MCF 10A (cell line): ENCODE measurements at regions not wholly inside any gene's neighbourhood (a gene's known extent, or its start where the extent isn't known, plus 50 kb on each side); places are given as distances from the start of the nearest gene placed in this dataset.

Source experiments
- BruUV-seq: library from RNA; stranded (reverse); fragments of 400-500 nt; replicated peaks from 2 replicates; lab custom pipeline; 2021; lab: Mats Ljungman, UMichigan
- CTCF ChIA-PET: fragments of 300-600 bp; sonication (Branson Sonifier 250); formaldehyde crosslinking; extraction: SDS; loops from one replicate; lab custom pipeline; 2021; ENCODE audit warnings: antibody characterized with exemption, inconsistent platforms; lab: Yijun Ruan, JAX
- POLR2A ChIA-PET: fragments of 300-600, 350-650 bp; sonication (Branson Sonifier 250); formaldehyde crosslinking; extraction: SDS; loops from one replicate; lab custom pipeline; 2020; ENCODE audit warnings: antibody characterized with exemption, inconsistent platforms; lab: Yijun Ruan, JAX
- DNase-seq: peaks from one replicate; pipeline ENCODE4 v3.0.0-alpha.2; 2018; ENCODE audit not compliant: unreplicated experiment
- H3K27ac Mint-ChIP-seq: one replicate; pipeline ENCODE4 v1.8.0; 2022; ENCODE audit warnings: mild to moderate bottlenecking, low read depth, mixed read lengths; ENCODE audit not compliant: unreplicated experiment
- H3K27me3 Mint-ChIP-seq: one replicate; pipeline ENCODE4 v1.8.0; 2022; ENCODE audit warnings: mixed read lengths; ENCODE audit not compliant: insufficient read depth, unreplicated experiment
- H3K36me3 Mint-ChIP-seq: one replicate; pipeline ENCODE4 v1.8.0; 2022; ENCODE audit warnings: mild to moderate bottlenecking, moderate library complexity, mixed read lengths; ENCODE audit not compliant: insufficient read depth, unreplicated experiment
- H3K4me1 Mint-ChIP-seq: one replicate; pipeline ENCODE4 v1.8.0; 2022; ENCODE audit warnings: mixed read lengths; ENCODE audit not compliant: insufficient read depth, unreplicated experiment
- H3K4me3 Mint-ChIP-seq: one replicate; pipeline ENCODE4 v1.8.0; 2022; ENCODE audit warnings: mild to moderate bottlenecking, moderate library complexity, mixed read lengths; ENCODE audit not compliant: unreplicated experiment
- H3K9me3 Mint-ChIP-seq: one replicate; pipeline ENCODE4 v1.8.0; 2022; ENCODE audit warnings: mixed read lengths; ENCODE audit not compliant: unreplicated experiment
- intact Hi-C: fragments of 100-400 bp; cut with micrococcal nuclease; formaldehyde crosslinking; loops from 2 replicates; pipeline ENCODE4 v1.14.1; 2022
- TF ChIP-seq, protein P1 (sequence below): fragments of 200-600 bp; IDR thresholded peaks from one replicate; pipeline ENCODE4 v1.8.0; 2022; ENCODE audit warnings: antibody characterized with exemption, mild to moderate bottlenecking; ENCODE audit not compliant: unreplicated experiment

DNA sequence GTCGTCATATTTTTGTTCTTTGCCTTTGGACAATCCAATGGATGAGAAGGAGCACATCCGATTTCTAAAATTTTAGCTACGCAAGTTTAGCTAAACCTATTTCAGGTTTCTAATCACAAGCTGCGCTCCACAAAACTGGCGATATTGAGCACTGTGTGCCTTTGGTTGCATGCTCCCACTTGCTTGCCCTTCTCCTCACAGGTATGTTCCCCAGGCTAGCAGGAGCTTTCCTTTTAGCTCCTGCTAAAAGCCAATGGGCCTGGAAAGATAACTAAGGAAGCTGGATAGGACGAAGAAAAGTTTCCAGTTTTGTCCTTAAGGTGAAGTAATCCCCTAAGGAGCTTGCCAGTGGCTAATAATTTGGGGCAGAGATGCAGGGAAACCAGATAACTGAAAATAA is 975.2 kb downstream of the FSTL5 start:
- Mint-ChIP-seq H3K36me3 (no peaks in the 10 kb centered on the region), H3K9me3 (no peaks in the 10 kb centered on the region), H3K4me1 (peaks cover 12% of the 10 kb centered on the region), H3K27ac (no peak overlapping the region), H3K4me3 (no peak overlapping the region), H3K27me3 (no peaks in the 10 kb centered on the region)
- no TSS peak for BruUV-seq
- intact Hi-C loops, result no loop called here
- CTCF ChIA-PET, result no interaction called here
- POLR2A ChIA-PET, result interaction anchor here (0.7 kb wide), 1 partner anchor 10 kb away, joined by 3 read pairs; no protein-coding TSS in a partner anchor
- DNase-seq, result no peak
- TF ChIP-seq, protein P1, sequence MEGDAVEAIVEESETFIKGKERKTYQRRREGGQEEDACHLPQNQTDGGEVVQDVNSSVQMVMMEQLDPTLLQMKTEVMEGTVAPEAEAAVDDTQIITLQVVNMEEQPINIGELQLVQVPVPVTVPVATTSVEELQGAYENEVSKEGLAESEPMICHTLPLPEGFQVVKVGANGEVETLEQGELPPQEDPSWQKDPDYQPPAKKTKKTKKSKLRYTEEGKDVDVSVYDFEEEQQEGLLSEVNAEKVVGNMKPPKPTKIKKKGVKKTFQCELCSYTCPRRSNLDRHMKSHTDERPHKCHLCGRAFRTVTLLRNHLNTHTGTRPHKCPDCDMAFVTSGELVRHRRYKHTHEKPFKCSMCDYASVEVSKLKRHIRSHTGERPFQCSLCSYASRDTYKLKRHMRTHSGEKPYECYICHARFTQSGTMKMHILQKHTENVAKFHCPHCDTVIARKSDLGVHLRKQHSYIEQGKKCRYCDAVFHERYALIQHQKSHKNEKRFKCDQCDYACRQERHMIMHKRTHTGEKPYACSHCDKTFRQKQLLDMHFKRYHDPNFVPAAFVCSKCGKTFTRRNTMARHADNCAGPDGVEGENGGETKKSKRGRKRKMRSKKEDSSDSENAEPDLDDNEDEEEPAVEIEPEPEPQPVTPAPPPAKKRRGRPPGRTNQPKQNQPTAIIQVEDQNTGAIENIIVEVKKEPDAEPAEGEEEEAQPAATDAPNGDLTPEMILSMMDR, result no peak

DNA sequence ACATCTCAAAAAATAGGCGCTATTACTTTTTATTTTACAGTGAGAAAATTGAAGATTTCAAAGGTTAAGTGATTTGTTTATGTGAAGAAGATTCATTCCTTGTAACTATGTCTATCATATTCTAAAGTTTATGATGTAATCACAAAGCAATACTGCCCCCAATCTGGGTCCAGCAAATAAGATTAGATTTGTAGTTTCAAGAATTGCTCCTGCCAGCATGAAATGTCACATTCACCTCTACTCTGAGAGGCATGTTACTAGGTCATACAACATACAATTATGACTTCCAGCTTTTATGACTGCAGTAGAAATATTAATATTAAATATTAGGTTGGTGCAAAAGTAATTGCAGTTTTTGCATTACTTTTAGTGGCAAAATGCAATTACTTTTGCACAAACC is 976.2 kb downstream of the FSTL5 start:
- CTCF ChIA-PET, result interaction anchor here (0.7 kb wide), 1 partner anchor 129 kb away, joined by 3 read pairs; no protein-coding TSS in a partner anchor
- POLR2A ChIA-PET, result no interaction called here
- Mint-ChIP-seq H3K9me3 (no peaks in the 10 kb centered on the region), H3K4me1 (peaks cover 12% of the 10 kb centered on the region), H3K27me3 (no peaks in the 10 kb centered on the region), H3K4me3 (no peak overlapping the region), H3K36me3 (no peaks in the 10 kb centered on the region), H3K27ac (no peak overlapping the region)
- intact Hi-C loops, result no loop called here
- TF ChIP-seq, protein P1, result no peak
- DNase-seq, result no peak
- no TSS peak for BruUV-seq

DNA sequence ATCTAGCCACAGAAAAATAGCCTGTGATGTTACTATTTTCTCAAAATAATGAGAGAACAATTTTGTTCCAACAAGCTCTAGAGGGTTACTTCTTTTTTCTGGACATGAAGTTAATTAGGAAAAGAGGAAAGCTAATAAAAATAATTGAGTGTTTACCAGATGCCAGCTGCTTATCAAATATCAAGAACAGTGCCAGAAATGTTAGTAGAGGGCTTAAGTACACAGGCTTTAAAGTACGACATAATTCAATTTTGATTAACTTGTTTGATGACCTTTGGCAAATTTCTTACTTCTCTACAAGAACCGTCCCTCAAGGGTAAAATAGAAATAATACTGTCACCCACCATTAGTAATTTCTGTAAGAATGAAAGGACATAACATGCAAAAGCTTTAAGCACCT is 977.0 kb downstream of the FSTL5 start:
- no TSS peak for BruUV-seq

DNA sequence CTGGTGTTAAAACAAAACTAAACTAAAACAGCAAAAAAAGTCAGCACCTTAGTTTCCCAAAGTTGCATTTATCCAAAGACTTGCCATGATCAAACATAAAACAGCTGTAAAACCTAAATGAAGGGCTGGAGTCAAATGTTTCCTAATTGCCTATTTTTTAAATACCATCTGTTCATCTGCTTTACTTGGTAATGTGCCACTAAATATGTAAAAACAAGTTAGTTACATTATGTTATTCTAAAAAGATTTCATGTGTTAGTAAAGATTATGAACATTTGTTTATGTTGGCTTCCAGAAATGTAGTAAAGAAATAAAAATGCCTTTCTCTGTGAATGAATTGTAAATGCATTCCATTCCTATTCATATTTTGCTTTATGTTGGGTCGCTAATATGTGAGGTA is 977.8 kb downstream of the FSTL5 start:
- Mint-ChIP-seq H3K36me3 (no peaks in the 10 kb centered on the region), H3K9me3 (no peaks in the 10 kb centered on the region), H3K4me3 (no peak overlapping the region), H3K27me3 (no peaks in the 10 kb centered on the region), H3K4me1 (peaks cover 12% of the 10 kb centered on the region), H3K27ac (no peak overlapping the region)
- POLR2A ChIA-PET, result no interaction called here
- DNase-seq, result no peak
- TF ChIP-seq, protein P1, result no peak
- intact Hi-C loops, result no loop called here
- CTCF ChIA-PET, result interaction anchor here (1.0 kb wide), 1 partner anchor 10 kb away, joined by 3 read pairs; no protein-coding TSS in a partner anchor
- no TSS peak for BruUV-seq

More for the DNA sequence above, 977.0 kb downstream of the FSTL5 start:
- H3K27me3 Mint-ChIP-seq, result no peaks in the 10 kb centered on the region
- H3K27ac Mint-ChIP-seq, result no peak overlapping the region
- no peaks in the 10 kb centered on the region for H3K36me3 Mint-ChIP-seq
- H3K4me1 Mint-ChIP-seq, result peaks cover 12% of the 10 kb centered on the region
- intact Hi-C loops, result no loop called here
- POLR2A ChIA-PET, result no interaction called here
- DNase-seq, result no peak
- TF ChIP-seq, protein P1, result no peak
- CTCF ChIA-PET, result interaction anchor here (1.0 kb wide), 1 partner anchor 11 kb away, joined by 3 read pairs; no protein-coding TSS in a partner anchor
- H3K9me3 Mint-ChIP-seq, result no peaks in the 10 kb centered on the region
- H3K4me3 Mint-ChIP-seq, result no peak overlapping the region
